HG03442 (cell line): ENCODE measurements at regions not wholly inside any gene's neighbourhood (a gene's known extent, or its start where the extent isn't known, plus 50 kb on each side); places are given as distances from the start of the nearest gene placed in this dataset.

Source experiments
- ATAC-seq: cut with Tn5 transposase; IDR thresholded peaks from one replicate; pipeline ENCODE4 v1.9.1; 2021; ENCODE audit warnings: mild to moderate bottlenecking, moderate library complexity; ENCODE audit not compliant: unreplicated experiment

GRCh38 chr3:182609575-182610156 lies 183.6 kb upstream of the ATP11B start:
- ATAC-seq = no peak

GRCh38 chr3:182612332-182612731 lies 181.0 kb upstream of the ATP11B start:
- no peak for ATAC-seq

- ATAC-seq = no peak
Measured at GRCh38 chr3:182617500-182617899, 175.8 kb upstream of the ATP11B start.

GRCh38 chr3:182618085-182618732 lies 175.1 kb upstream of the ATP11B start:
- ATAC-seq = no peak

- ATAC-seq = no peak
Measured at GRCh38 chr3:182618981-182619591, 174.2 kb upstream of the ATP11B start.

- no peak for ATAC-seq
Measured at GRCh38 chr3:182620723-182621434, 172.4 kb upstream of the ATP11B start.

GRCh38 chr3:182621435-182622240 lies 171.7 kb upstream of the ATP11B start:
- ATAC-seq = no peak

GRCh38 chr3:182622241-182622545 lies 171.1 kb upstream of the ATP11B start:
- no peak for ATAC-seq

GRCh38 chr3:182626484-182627467 lies 166.5 kb upstream of the ATP11B start:
- no peak for ATAC-seq

- ATAC-seq = no peak
Measured at GRCh38 chr3:182628531-182628930, 164.8 kb upstream of the ATP11B start.

GRCh38 chr3:182629521-182629920 lies 163.8 kb upstream of the ATP11B start:
- no peak for ATAC-seq

GRCh38 chr3:182631183-182632076 lies 161.9 kb upstream of the ATP11B start:
- ATAC-seq = no peak

- ATAC-seq = no peak
Measured at GRCh38 chr3:182632077-182632393, 161.3 kb upstream of the ATP11B start.

GRCh38 chr3:182633186-182633585 lies 160.1 kb upstream of the ATP11B start:
- no peak for ATAC-seq

- no peak for ATAC-seq
Measured at GRCh38 chr3:182636646-182637045, 156.7 kb upstream of the ATP11B start.

- ATAC-seq = no peak
Measured at GRCh38 chr3:182637350-182638110, 155.8 kb upstream of the ATP11B start.

GRCh38 chr3:182644013-182644412 lies 149.3 kb upstream of the ATP11B start:
- no peak for ATAC-seq

GRCh38 chr3:182644790-182645433 lies 148.4 kb upstream of the ATP11B start:
- peak; percentile 79 for ATAC-seq
